ENCODE measurements at regions not wholly inside any gene's neighbourhood (a gene's known extent, or its start where the extent isn't known, plus 50 kb on each side); places are given as distances from the start of the nearest gene placed in this dataset.

- TF ChIP-seq POLR2A (IDR thresholded peaks at IDR 0.05): no peak
- TF ChIP-seq CTCF (IDR thresholded peaks at IDR 0.05): no peak
Measured at GRCh38 chr1:69180358-69180757, 387.4 kb upstream of the LRRC7 start.

Measured in sigmoid colon (tissue), 3 donors.